ENCODE measurements at regions not wholly inside any gene's neighbourhood (a gene's known extent, or its start where the extent isn't known, plus 50 kb on each side); places are given as distances from the start of the nearest gene placed in this dataset.

- no peak for DNase-seq (ENCODE audit: low read depth)
- TF ChIP-seq, protein P1, sequence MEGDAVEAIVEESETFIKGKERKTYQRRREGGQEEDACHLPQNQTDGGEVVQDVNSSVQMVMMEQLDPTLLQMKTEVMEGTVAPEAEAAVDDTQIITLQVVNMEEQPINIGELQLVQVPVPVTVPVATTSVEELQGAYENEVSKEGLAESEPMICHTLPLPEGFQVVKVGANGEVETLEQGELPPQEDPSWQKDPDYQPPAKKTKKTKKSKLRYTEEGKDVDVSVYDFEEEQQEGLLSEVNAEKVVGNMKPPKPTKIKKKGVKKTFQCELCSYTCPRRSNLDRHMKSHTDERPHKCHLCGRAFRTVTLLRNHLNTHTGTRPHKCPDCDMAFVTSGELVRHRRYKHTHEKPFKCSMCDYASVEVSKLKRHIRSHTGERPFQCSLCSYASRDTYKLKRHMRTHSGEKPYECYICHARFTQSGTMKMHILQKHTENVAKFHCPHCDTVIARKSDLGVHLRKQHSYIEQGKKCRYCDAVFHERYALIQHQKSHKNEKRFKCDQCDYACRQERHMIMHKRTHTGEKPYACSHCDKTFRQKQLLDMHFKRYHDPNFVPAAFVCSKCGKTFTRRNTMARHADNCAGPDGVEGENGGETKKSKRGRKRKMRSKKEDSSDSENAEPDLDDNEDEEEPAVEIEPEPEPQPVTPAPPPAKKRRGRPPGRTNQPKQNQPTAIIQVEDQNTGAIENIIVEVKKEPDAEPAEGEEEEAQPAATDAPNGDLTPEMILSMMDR (conservative IDR thresholded peaks at IDR 0.05; ENCODE audit: low read length), result no peak
- H3K4me3 ChIP-seq (ENCODE audit: low read length), result no peak overlapping the region
These were observed 979.6 kb downstream of the TFAP2A start for GRCh38 chr6:9435281-9435680.

DNA sequence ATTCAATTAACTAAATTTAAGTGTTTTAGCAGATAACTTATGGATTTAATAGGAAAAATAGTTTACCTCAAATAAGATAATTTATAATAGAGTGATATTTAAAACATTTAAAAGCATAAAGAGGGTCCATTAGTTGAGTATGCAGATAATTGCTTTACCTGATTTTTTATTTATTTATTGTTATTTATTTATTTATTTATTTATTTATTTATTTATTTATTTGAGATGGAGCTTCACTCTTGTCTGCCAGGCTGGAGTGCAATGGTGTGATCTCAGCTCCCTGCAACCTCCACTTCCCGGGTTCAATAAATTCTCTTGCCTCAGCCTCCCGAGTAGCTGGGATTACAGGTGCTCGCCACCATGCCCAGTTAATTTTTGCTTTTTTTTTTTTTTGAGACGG is 982.9 kb downstream of the TFAP2A start:
- TF ChIP-seq, protein P1 (conservative IDR thresholded peaks at IDR 0.05; ENCODE audit: low read length), result no peak
- no peak overlapping the region for H3K4me3 ChIP-seq (ENCODE audit: low read length)
- DNase-seq (ENCODE audit: low read depth), result no peak

GRCh38 chr6:9428421-9429172 is 986.3 kb downstream of the TFAP2A start:
- TF ChIP-seq, protein P1 (conservative IDR thresholded peaks at IDR 0.05; ENCODE audit: low read length), result no peak
- H3K4me3 ChIP-seq (ENCODE audit: low read length), result no peak overlapping the region
- peak; percentile 27 for DNase-seq (ENCODE audit: low read depth)

DNA sequence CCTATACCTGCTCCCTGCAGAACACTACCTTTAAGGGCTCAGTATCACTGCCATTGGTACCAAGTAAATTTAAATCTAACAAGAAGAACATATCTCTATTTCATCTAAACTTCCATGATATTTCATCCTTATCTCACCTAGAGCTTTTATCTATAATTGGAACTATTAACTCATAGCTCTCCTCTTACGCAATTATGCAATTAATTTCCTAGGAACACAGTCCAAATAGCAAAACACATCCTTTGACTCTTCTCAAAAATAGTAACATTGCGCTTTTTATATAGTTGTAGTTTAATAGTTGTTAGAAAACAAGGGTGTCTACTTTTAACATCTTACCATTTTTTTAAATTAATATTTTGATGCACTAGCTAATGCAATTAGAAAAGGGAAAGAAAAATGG is 986.8 kb upstream of the SLC35B3 start:
- no peak overlapping the region for H3K4me3 ChIP-seq (ENCODE audit: low read length)
- TF ChIP-seq, protein P1 (conservative IDR thresholded peaks at IDR 0.05; ENCODE audit: low read length), result no peak
- no peak for DNase-seq (ENCODE audit: low read depth)

DNA sequence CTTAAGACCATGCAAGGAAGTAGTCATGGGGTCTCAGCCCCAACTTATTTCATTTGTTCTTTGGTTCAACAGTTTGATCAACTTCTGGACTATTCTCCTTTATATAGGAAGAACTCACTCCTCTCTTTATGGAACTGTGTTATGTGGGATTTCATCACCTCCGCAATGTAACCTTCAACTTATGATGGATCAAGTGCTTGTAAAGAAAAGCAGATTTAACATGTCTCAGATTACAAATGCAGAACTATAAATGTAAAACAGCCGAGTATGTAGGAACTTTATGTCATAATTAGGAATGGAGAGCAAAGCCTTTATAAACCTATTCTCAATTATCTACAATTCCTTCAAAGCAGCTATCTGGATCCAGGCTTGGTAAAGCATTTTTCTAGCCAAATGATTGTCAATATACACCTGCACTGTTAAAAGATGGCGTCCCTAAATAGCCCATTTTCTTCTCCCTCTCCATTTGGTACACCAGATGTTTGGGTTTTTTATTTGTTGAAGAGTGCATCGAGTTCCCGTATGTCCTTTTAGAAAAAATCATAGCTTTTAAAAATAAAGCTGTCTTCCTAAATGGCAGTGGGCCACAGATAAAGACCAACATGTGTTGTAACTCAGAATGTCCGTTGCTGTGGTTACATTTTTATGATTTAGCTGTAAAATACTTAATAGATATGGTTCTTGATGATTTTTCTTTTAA is 985.1 kb upstream of the SLC35B3 start:
- no peak for DNase-seq (ENCODE audit: low read depth)
- TF ChIP-seq, protein P1 (conservative IDR thresholded peaks at IDR 0.05; ENCODE audit: low read length), result no peak
- H3K4me3 ChIP-seq (ENCODE audit: low read length), result no peak overlapping the region

- no peak for DNase-seq (ENCODE audit: low read depth)
- H3K4me3 ChIP-seq (ENCODE audit: low read length), result no peak overlapping the region
- TF ChIP-seq, protein P1 (conservative IDR thresholded peaks at IDR 0.05; ENCODE audit: low read length), result no peak
These were observed 982.1 kb upstream of the SLC35B3 start for GRCh38 chr6:9417400-9417799.

All from AG10803 (cell line).